HFFc6 (cell line): ENCODE measurements at regions not wholly inside any gene's neighbourhood (a gene's known extent, or its start where the extent isn't known, plus 50 kb on each side); places are given as distances from the start of the nearest gene placed in this dataset.
"Not testable (repeated sequence)": the region's sequence is repeated elsewhere in the genome, so short reads cannot be mapped to it uniquely, and the experiment has no call there.

Source experiments
- DNase-seq: peaks from one replicate; pipeline ENCODE4 v3.0.0-alpha.2; 2018
- H3K27ac Mint-ChIP-seq: 2 replicates; pipeline ENCODE4 v1.8.0; 2020; ENCODE audit warnings: mild to moderate bottlenecking, mixed read lengths
- H3K27me3 Mint-ChIP-seq: 2 replicates; pipeline ENCODE4 v1.8.0; 2021; ENCODE audit warnings: mild to moderate bottlenecking, moderate library complexity, mixed read lengths; ENCODE audit not compliant: insufficient read depth
- H3K36me3 Mint-ChIP-seq: 2 replicates; pipeline ENCODE4 v1.8.0; 2021; ENCODE audit warnings: low read depth, mixed read lengths
- H3K4me1 Mint-ChIP-seq: 2 replicates; pipeline ENCODE4 v1.8.0; 2020; ENCODE audit warnings: low read depth, mixed read lengths
- H3K4me3 Mint-ChIP-seq: 2 replicates; pipeline ENCODE4 v1.8.0; 2020; ENCODE audit warnings: mild to moderate bottlenecking, moderate library complexity, mixed read lengths
- H3K9me3 Mint-ChIP-seq: 2 replicates; pipeline ENCODE4 v1.8.0; 2020; ENCODE audit warnings: mild to moderate bottlenecking, mixed read lengths
- CTCF ChIP-seq: fragments of 200-600 bp; sonication (generic); IDR thresholded peaks from 2 replicates; pipeline ENCODE4 v1.5.0; 2021; ENCODE audit warnings: antibody characterized with exemption, mild to moderate bottlenecking

GRCh38 chr17:31621566-31621965 lies 230.1 kb downstream of the RAB11FIP4 start:
- peaks cover 52% of the 10 kb centered on the region for H3K9me3 Mint-ChIP-seq
- H3K27me3 Mint-ChIP-seq: peaks cover 3% of the 10 kb centered on the region; the same call in 1 of the 2 replicates
- no peak for DNase-seq
- peaks cover 61% of the 10 kb centered on the region for H3K36me3 Mint-ChIP-seq
- no peak overlapping the region for H3K4me3 Mint-ChIP-seq
- no peak overlapping the region for H3K27ac Mint-ChIP-seq
- no peak for TF ChIP-seq CTCF
- peaks cover 36% of the 10 kb centered on the region for H3K4me1 Mint-ChIP-seq

GRCh38 chr17:31611053-31611452 lies 219.6 kb downstream of the RAB11FIP4 start:
- Mint-ChIP-seq H3K27me3 (peaks cover 13% of the 10 kb centered on the region), H3K36me3 (peaks cover 28% of the 10 kb centered on the region), H3K4me1 (peaks cover 31% of the 10 kb centered on the region)
- H3K27ac Mint-ChIP-seq, H3K9me3 Mint-ChIP-seq, DNase-seq, H3K4me3 Mint-ChIP-seq: not testable (repeated sequence)

- Mint-ChIP-seq H3K27ac (peak overlapping the region; percentile 54), H3K36me3 (peaks cover 28% of the 10 kb centered on the region), H3K27me3 (peaks cover 13% of the 10 kb centered on the region), H3K4me3 (no peak overlapping the region), H3K9me3 (no peaks in the 10 kb centered on the region), H3K4me1 (peaks cover 31% of the 10 kb centered on the region)
- TF ChIP-seq CTCF: no peak
- DNase-seq: no peak
Observed at GRCh38 chr17:31609996-31610910, 218.8 kb downstream of the RAB11FIP4 start.

GRCh38 chr17:31609331-31609730 lies 217.9 kb downstream of the RAB11FIP4 start:
- H3K4me3 Mint-ChIP-seq: no peak overlapping the region
- H3K9me3 Mint-ChIP-seq: no peaks in the 10 kb centered on the region
- H3K4me1 Mint-ChIP-seq: peaks cover 39% of the 10 kb centered on the region
- DNase-seq: no peak
- no peak overlapping the region for H3K27ac Mint-ChIP-seq
- peaks cover 33% of the 10 kb centered on the region for H3K36me3 Mint-ChIP-seq
- peaks cover 16% of the 10 kb centered on the region for H3K27me3 Mint-ChIP-seq
- no peak for TF ChIP-seq CTCF

- Mint-ChIP-seq H3K27ac (peak overlapping the region; percentile 45), H3K27me3 (peaks cover 16% of the 10 kb centered on the region), H3K4me1 (peaks cover 43% of the 10 kb centered on the region), H3K9me3 (no peaks in the 10 kb centered on the region), H3K4me3 (no peak overlapping the region), H3K36me3 (peaks cover 30% of the 10 kb centered on the region)
- no peak for TF ChIP-seq CTCF
- DNase-seq: peak; percentile 23
Observed at GRCh38 chr17:31608659-31609254, 217.3 kb downstream of the RAB11FIP4 start.

- Mint-ChIP-seq H3K4me3 (no peak overlapping the region; the same call in 1 of the 2 replicates), H3K9me3 (no peaks in the 10 kb centered on the region), H3K36me3 (peaks cover 28% of the 10 kb centered on the region; the same call in 1 of the 2 replicates), H3K27ac (peak overlapping the region; percentile 51; the same call in 1 of the 2 replicates), H3K27me3 (peaks cover 26% of the 10 kb centered on the region), H3K4me1 (peaks cover 59% of the 10 kb centered on the region)
- no peak for DNase-seq
- no peak for TF ChIP-seq CTCF
Observed at GRCh38 chr17:31605761-31606160, 214.3 kb downstream of the RAB11FIP4 start.
